GM20000 (cell line): ENCODE measurements at regions not wholly inside any gene's neighbourhood (a gene's known extent, or its start where the extent isn't known, plus 50 kb on each side); places are given as distances from the start of the nearest gene placed in this dataset.

Experiments
- DNase-seq: peaks from one replicate; pipeline ENCODE4 v3.0.0; 2012; ENCODE audit warnings: low spot score
- CTCF ChIP-seq: IDR thresholded peaks from 2 replicates; pipeline ENCODE4 v1.5.1; 2012; ENCODE audit warnings: mild to moderate bottlenecking, control low read depth; ENCODE audit errors: extremely low read depth, missing control alignments

GRCh38 chr5:122704247-122705036 is 70.4 kb upstream of the SNX2 start:
- TF ChIP-seq CTCF = peak; percentile 23
- DNase-seq = no peak

GRCh38 chr5:122705851-122706250 is 69.0 kb upstream of the SNX2 start:
- no peak for TF ChIP-seq CTCF

DNA sequence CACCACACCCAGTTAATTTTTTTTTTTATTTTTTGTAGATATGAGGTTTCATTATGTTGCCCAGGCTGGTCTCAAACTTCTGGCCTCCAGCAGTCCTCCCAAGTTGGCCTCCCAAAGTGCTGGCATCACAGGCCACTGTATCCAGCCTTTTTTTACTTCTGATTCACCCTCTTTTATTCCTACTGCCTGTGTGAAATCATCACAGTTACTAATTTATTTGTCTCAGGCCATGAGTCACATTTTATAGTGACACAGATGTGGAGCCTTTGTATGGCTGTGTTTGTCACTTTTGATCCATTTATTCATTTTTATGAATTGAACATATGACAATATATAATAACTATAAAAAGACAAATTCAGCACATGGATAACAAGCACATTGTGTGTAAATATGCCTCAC is 67.1 kb upstream of the SNX2 start:
- DNase-seq = no peak
- TF ChIP-seq CTCF = no peak

More at GRCh38 chr5:122705851-122706250, 69.0 kb upstream of the SNX2 start:
- DNase-seq = no peak

DNA sequence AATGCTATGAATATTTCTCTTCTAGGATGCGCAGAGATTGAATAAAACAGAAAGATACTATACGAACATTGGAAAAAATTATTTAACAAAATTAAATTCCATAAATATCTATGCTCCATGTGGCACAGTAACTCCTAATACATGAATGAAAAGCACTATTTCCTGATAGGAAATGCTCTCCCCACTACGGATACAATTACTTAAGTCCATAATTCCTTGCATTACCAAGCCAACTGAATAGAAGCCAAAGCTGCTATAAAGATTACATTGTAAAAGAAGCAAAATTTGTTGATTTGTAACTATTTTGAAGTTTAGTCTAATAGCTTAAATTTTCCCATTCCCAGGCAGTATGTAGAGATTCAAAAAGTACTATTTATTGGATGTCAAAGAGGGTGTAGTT is 61.8 kb upstream of the SNX2 start:
- DNase-seq = no peak
- no peak for TF ChIP-seq CTCF

DNA sequence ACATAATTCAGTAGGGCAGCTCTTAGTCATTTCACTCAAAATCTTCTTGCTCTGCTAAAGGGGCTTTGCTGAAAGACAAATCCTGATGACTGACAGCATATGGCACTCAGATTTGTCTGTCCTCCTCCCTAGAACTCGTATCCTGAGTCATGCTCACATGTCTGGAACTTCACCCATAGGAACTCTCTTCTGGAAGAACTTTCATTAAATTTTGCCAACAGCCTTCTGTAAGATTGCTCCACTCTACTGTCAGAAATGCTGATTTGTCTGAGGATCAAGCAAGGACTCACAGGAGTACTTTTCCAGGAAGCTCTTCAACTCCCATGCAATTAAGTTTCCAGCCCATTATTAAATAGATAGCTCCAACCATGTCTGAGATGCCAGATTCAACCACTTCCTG is 59.8 kb upstream of the SNX2 start:
- TF ChIP-seq CTCF = no peak
- DNase-seq = no peak

- TF ChIP-seq CTCF = no peak
- no peak for DNase-seq
These were observed 56.3 kb upstream of the SNX2 start for GRCh38 chr5:122718611-122719010.

DNA sequence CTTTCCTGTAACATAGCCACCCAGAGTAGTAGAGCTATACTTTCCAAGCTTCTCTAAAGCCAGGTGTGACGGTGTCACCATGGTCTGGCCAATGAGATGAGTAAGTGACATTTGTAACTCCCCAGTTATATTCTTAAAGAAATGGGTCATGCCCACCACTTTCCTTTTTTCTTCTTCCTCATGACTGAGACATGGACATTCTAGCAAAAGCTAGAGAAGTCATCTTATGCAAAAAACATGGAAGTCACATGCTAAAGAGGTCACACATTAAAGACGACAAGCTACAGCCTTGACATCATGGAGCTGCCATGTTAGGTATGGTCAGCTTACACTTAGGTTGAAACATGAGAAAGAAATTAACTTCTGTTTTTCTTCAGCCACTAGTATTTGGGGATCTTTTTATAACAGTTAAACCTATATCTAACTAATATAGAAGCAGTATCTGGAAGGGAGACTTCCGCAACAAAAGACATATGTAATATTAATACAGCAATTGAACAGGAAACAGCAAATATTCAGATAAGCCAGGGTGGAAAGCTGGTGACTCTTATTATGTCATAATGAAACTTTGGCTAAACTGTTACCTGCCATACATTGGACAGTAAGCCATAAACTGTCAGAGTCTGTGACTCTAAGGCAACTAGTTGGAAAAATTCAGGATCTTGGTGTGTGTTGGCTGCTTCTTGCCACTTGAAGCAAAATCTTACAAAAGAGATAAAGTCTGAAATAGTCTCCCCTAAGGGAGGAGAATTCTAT is 54.7 kb upstream of the SNX2 start:
- TF ChIP-seq CTCF = no peak
- no peak for DNase-seq
